Fibroblast of skin of right quadriceps (primary cell): ENCODE measurements at regions not wholly inside any gene's neighbourhood (a gene's known extent, or its start where the extent isn't known, plus 50 kb on each side); places are given as distances from the start of the nearest gene placed in this dataset.

Experiments used
- DNase-seq: peaks from one replicate; pipeline ENCODE4 v3.0.0-alpha.2; 2013

- DNase-seq = peak; percentile 54
Observed at GRCh38 chr2:37472959-37473358, 128.5 kb downstream of the QPCT start.

GRCh38 chr2:37476411-37476810 is 132.0 kb downstream of the QPCT start:
- DNase-seq = no peak

- DNase-seq = no peak
Observed at GRCh38 chr2:37477921-37478320, 133.5 kb downstream of the QPCT start.

- no peak for DNase-seq
Observed at GRCh38 chr2:37481244-37481643, 136.8 kb downstream of the QPCT start.

- peak; percentile 52 for DNase-seq
Observed at GRCh38 chr2:37489041-37489456, 144.6 kb downstream of the QPCT start.

- no peak for DNase-seq
Observed at GRCh38 chr2:37489536-37489935, 145.1 kb downstream of the QPCT start.

GRCh38 chr2:37493425-37493824 is 149.0 kb downstream of the QPCT start:
- DNase-seq = no peak

- no peak for DNase-seq
Observed at GRCh38 chr2:37499113-37499512, 154.7 kb downstream of the QPCT start.

- peak; percentile 81 for DNase-seq
Observed at GRCh38 chr2:37500031-37500430, 155.6 kb downstream of the QPCT start.

- no peak for DNase-seq
Observed at GRCh38 chr2:37501113-37501512, 156.7 kb downstream of the QPCT start.

- peak; percentile 59 for DNase-seq
Observed at GRCh38 chr2:37506407-37507050, 162.1 kb downstream of the QPCT start.

- DNase-seq = no peak
Observed at GRCh38 chr2:37507051-37507410, 162.6 kb downstream of the QPCT start.

- peak; percentile 46 for DNase-seq
Observed at GRCh38 chr2:37507703-37508102, 163.3 kb downstream of the QPCT start.

- no peak for DNase-seq
Observed at GRCh38 chr2:37512971-37513370, 158.5 kb downstream of the CDC42EP3 start.

GRCh38 chr2:37523814-37524362 is 147.6 kb downstream of the CDC42EP3 start:
- peak; percentile 93 for DNase-seq

GRCh38 chr2:37526323-37526722 is 145.1 kb downstream of the CDC42EP3 start:
- DNase-seq = no peak

GRCh38 chr2:37526856-37527255 is 144.6 kb downstream of the CDC42EP3 start:
- no peak for DNase-seq

GRCh38 chr2:37527361-37527760 is 144.1 kb downstream of the CDC42EP3 start:
- no peak for DNase-seq

- DNase-seq = no peak
Observed at GRCh38 chr2:37529830-37530415, 141.5 kb downstream of the CDC42EP3 start.

GRCh38 chr2:37532503-37532902 is 138.9 kb downstream of the CDC42EP3 start:
- DNase-seq = no peak

GRCh38 chr2:37537316-37537715 is 134.1 kb downstream of the CDC42EP3 start:
- DNase-seq = no peak

GRCh38 chr2:37541516-37541915 is 129.9 kb downstream of the CDC42EP3 start:
- DNase-seq = no peak

GRCh38 chr2:37543999-37544557 is 127.4 kb downstream of the CDC42EP3 start:
- DNase-seq = no peak

GRCh38 chr2:37544591-37545031 is 126.8 kb downstream of the CDC42EP3 start:
- no peak for DNase-seq
